ENCODE measurements at regions not wholly inside any gene's neighbourhood (a gene's known extent, or its start where the extent isn't known, plus 50 kb on each side); places are given as distances from the start of the nearest gene placed in this dataset.

GRCh38 chr6:132085731-132086130, 134.6 kb upstream of the CCN2 start:
- peak overlapping the region; percentile 88 to 100 for H3K27ac ChIP-seq (ENCODE audit: low read depth in 2 of 2, low read length in 1 of 2)
- H3K4me1 ChIP-seq (ENCODE audit: control insufficient read depth in 1 of 2, insufficient read depth in 2 of 2, low read depth in 1 of 2, low read length in 1 of 2): peaks cover 0 to 42% of the 10 kb centered on the region in 2 experiments; a peak in 2 of 4 replicates
- no peak for TF ChIP-seq RXRA (IDR thresholded peaks at IDR 0.05; ENCODE audit: borderline replicate concordance, low read depth)
- peak; percentile 66; the same call in 1 of the 2 replicates for TF ChIP-seq MAX (IDR thresholded peaks at IDR 0.05; ENCODE audit: low read depth)
- TF ChIP-seq USF1 (IDR thresholded peaks at IDR 0.05; ENCODE audit: borderline replicate concordance, low read depth): peak; percentile 86; the same call in 1 of the 2 replicates
- 0 out of 2 replicates have a peak, but pooled peaks have one; percentile 17 for TF ChIP-seq SIN3A (IDR thresholded peaks at IDR 0.05; ENCODE audit: borderline replicate concordance, low read depth, low read length)
- ChIA-PET POLR2A (no interaction called here), CTCF (no interaction called here)
- peaks cover 33% of the 10 kb centered on the region for H3F3A ChIP-seq (replicated peaks; ENCODE audit: insufficient read depth)
- no peak for DNase-seq
- peak overlapping the region; percentile 87 for H3K9ac ChIP-seq
- H3K4me3 ChIP-seq (ENCODE audit: low read depth in 2 of 2, low read length in 1 of 2): peak overlapping the region; percentile 32 to 49; a peak in 3 of 4 replicates
- H3K9me3 ChIP-seq: no peaks in the 10 kb centered on the region
- no peaks in the 10 kb centered on the region for H3K79me2 ChIP-seq (ENCODE audit: insufficient read depth)
- H3K36me3 ChIP-seq (replicated peaks in 1 of 2; ENCODE audit: control insufficient read depth in 1 of 2, insufficient read depth in 2 of 2, low read length in 1 of 2): no peaks in the 10 kb centered on the region
- H3K4me2 ChIP-seq: peak overlapping the region; percentile 71
- no peaks in the 10 kb centered on the region for H4K20me1 ChIP-seq (ENCODE audit: insufficient read depth)
- H3K9me2 ChIP-seq: no peaks in the 10 kb centered on the region
- 11% methylated on average over 5 of the region's 5 CpGs for WGBS (ENCODE audit: low lambda C conversion rate)
- H3K27me3 ChIP-seq (ENCODE audit: insufficient read depth): no peaks in the 10 kb centered on the region
- peak overlapping the region; percentile 43; the same call in 1 of the 2 replicates for H2AFZ ChIP-seq (ENCODE audit: low read depth)

DNA sequence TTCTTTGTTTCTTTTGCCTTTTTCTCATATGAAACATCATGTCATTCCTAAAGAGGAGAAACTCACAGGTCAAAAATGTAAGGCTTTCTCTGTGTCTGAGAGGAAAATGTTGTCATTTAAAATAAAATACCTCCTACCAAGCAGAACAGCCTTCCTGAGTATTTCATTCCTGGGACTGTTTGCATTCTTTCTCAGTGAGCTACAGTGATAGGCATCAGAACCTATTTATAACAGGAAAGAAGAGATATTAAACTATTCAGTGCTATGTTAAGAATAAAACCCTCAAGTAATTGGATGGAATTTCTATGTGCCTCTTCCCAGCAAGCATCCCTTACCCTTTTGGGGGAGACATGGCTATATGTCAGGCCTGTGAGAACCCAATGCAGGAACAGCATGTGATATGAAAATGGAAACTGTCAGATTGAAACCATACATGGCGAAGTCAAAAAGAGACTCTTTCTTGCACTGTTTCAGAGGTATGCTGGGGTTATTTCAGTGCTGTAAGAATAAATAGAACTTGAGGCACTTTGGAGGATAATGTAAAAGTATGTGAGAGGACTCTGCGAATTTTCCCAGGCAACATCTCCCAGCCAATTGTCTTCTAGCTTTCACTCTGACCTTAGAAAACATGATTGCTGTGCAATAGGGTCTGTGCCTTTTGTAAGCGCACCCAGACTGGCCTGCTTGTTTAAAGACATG, 133.8 kb upstream of the CCN2 start:
- peak overlapping the region; percentile 71 for H3K4me2 ChIP-seq
- ChIA-PET CTCF (no interaction called here), POLR2A (no interaction called here)
- no peaks in the 10 kb centered on the region for H3K9me2 ChIP-seq
- no peak for DNase-seq
- peaks cover 0 to 42% of the 10 kb centered on the region in 2 experiments; a peak in 2 of 4 replicates for H3K4me1 ChIP-seq (ENCODE audit: control insufficient read depth in 1 of 2, insufficient read depth in 2 of 2, low read depth in 1 of 2, low read length in 1 of 2)
- no peaks in the 10 kb centered on the region for H3K79me2 ChIP-seq (ENCODE audit: insufficient read depth)
- H3K36me3 ChIP-seq (replicated peaks in 1 of 2; ENCODE audit: control insufficient read depth in 1 of 2, insufficient read depth in 2 of 2, low read length in 1 of 2): no peaks in the 10 kb centered on the region
- H3K4me3 ChIP-seq (ENCODE audit: low read depth in 2 of 2, low read length in 1 of 2): peak overlapping the region; percentile 32 to 49; a peak in 3 of 4 replicates
- peak overlapping the region; percentile 87 for H3K9ac ChIP-seq
- no peaks in the 10 kb centered on the region for H3K9me3 ChIP-seq
- WGBS (ENCODE audit: low lambda C conversion rate): 5% methylated on average over 3 of the region's 3 CpGs
- H3K27ac ChIP-seq (ENCODE audit: low read depth in 2 of 2, low read length in 1 of 2): peak overlapping the region; percentile 88 to 100
- no peaks in the 10 kb centered on the region for H4K20me1 ChIP-seq (ENCODE audit: insufficient read depth)
- H3F3A ChIP-seq (replicated peaks; ENCODE audit: insufficient read depth): peaks cover 33% of the 10 kb centered on the region
- H2AFZ ChIP-seq (ENCODE audit: low read depth): no peak overlapping the region
- H3K27me3 ChIP-seq (ENCODE audit: insufficient read depth): no peaks in the 10 kb centered on the region
- TF ChIP-seq TAF1 (IDR thresholded peaks at IDR 0.05; ENCODE audit: borderline replicate concordance, low read depth, low read length) (no peak), RXRA (IDR thresholded peaks at IDR 0.05; ENCODE audit: borderline replicate concordance, low read depth) (peak; percentile 91), RAD21 (IDR thresholded peaks at IDR 0.05; ENCODE audit: low read length) (no peak), MXI1 (IDR thresholded peaks at IDR 0.05; ENCODE audit: low read depth, low read length) (no peak), MAX (IDR thresholded peaks at IDR 0.05; ENCODE audit: low read depth) (peak; percentile 49), TEAD4 (IDR thresholded peaks at IDR 0.05; ENCODE audit: borderline replicate concordance, insufficient read depth) (peak; percentile 99), GATA2 (CRISPR knock-in tag; IDR thresholded peaks at IDR 0.05) (no peak), SMC3 (IDR thresholded peaks at IDR 0.05; ENCODE audit: low read depth, low read length) (no peak), EP300 (IDR thresholded peaks at IDR 0.05; ENCODE audit: borderline replicate concordance in 1 of 2, low read depth in 1 of 2, low read length in 1 of 2) (peak; percentile 42 to 98; a peak in 3 of 4 replicates), USF1 (IDR thresholded peaks at IDR 0.05; ENCODE audit: borderline replicate concordance, low read depth) (no peak), FOXM1 (IDR thresholded peaks at IDR 0.05; ENCODE audit: low read depth) (peak; percentile 93), FOSL2 (IDR thresholded peaks at IDR 0.05; ENCODE audit: borderline replicate concordance, low read depth) (peak; percentile 87), REST (IDR thresholded peaks at IDR 0.05; ENCODE audit: low read depth, low read length) (no peak), GABPA (IDR thresholded peaks at IDR 0.05; ENCODE audit: low read depth) (peak; percentile 49; the same call in 1 of the 2 replicates), ELF1 (IDR thresholded peaks at IDR 0.05) (no peak; the same call in 1 of the 2 replicates), RFX5 (IDR thresholded peaks at IDR 0.05; ENCODE audit: low read length) (no peak), YY1 (IDR thresholded peaks at IDR 0.05; ENCODE audit: low read depth) (peak; percentile 48; the same call in 1 of the 2 replicates)
- TF ChIP-seq, protein P1, sequence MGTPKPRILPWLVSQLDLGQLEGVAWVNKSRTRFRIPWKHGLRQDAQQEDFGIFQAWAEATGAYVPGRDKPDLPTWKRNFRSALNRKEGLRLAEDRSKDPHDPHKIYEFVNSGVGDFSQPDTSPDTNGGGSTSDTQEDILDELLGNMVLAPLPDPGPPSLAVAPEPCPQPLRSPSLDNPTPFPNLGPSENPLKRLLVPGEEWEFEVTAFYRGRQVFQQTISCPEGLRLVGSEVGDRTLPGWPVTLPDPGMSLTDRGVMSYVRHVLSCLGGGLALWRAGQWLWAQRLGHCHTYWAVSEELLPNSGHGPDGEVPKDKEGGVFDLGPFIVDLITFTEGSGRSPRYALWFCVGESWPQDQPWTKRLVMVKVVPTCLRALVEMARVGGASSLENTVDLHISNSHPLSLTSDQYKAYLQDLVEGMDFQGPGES (IDR thresholded peaks at IDR 0.05; ENCODE audit: low read depth, low read length): no peak

Measured in SK-N-SH (cell line).